Fibroblast of upper back skin (primary cell): ENCODE measurements at regions not wholly inside any gene's neighbourhood (a gene's known extent, or its start where the extent isn't known, plus 50 kb on each side); places are given as distances from the start of the nearest gene placed in this dataset.

ENCODE experiments used
- DNase-seq: peaks from one replicate; pipeline ENCODE4 v3.0.0-alpha.2; 2013

GRCh38 chr2:65511306-65511705 lies 78.9 kb upstream of the SPRED2 start:
- DNase-seq: no peak

GRCh38 chr2:65508225-65508624 lies 75.8 kb upstream of the SPRED2 start:
- DNase-seq: no peak

GRCh38 chr2:65507102-65508069 lies 75.0 kb upstream of the SPRED2 start:
- no peak for DNase-seq

- no peak for DNase-seq
These were observed 72.7 kb upstream of the SPRED2 start for GRCh38 chr2:65504814-65505697.

- no peak for DNase-seq
These were observed 71.8 kb upstream of the SPRED2 start for GRCh38 chr2:65504201-65504600.

- no peak for DNase-seq
These were observed 71.3 kb upstream of the SPRED2 start for GRCh38 chr2:65503746-65504145.

GRCh38 chr2:65501836-65502235 lies 69.4 kb upstream of the SPRED2 start:
- no peak for DNase-seq

- no peak for DNase-seq
These were observed 68.7 kb upstream of the SPRED2 start for GRCh38 chr2:65501074-65501473.

- no peak for DNase-seq
These were observed 68.1 kb upstream of the SPRED2 start for GRCh38 chr2:65500310-65501040.

GRCh38 chr2:65499216-65499615 lies 66.8 kb upstream of the SPRED2 start:
- DNase-seq: no peak

- no peak for DNase-seq
These were observed 66.0 kb upstream of the SPRED2 start for GRCh38 chr2:65498396-65498795.

GRCh38 chr2:65495251-65495877 lies 63.0 kb upstream of the SPRED2 start:
- no peak for DNase-seq

- DNase-seq: no peak
These were observed 61.7 kb upstream of the SPRED2 start for GRCh38 chr2:65494078-65494477.

GRCh38 chr2:65491381-65491905 lies 59.0 kb upstream of the SPRED2 start:
- peak; percentile 58 for DNase-seq

- no peak for DNase-seq
These were observed 57.8 kb upstream of the SPRED2 start for GRCh38 chr2:65490222-65490621.

- DNase-seq: no peak
These were observed 56.9 kb upstream of the SPRED2 start for GRCh38 chr2:65489269-65489668.

- no peak for DNase-seq
These were observed 56.1 kb upstream of the SPRED2 start for GRCh38 chr2:65488527-65488926.

- no peak for DNase-seq
These were observed 55.0 kb upstream of the SPRED2 start for GRCh38 chr2:65487404-65487803.

- DNase-seq: no peak
These were observed 54.4 kb upstream of the SPRED2 start for GRCh38 chr2:65486802-65487201.

- DNase-seq: no peak
These were observed 53.9 kb upstream of the SPRED2 start for GRCh38 chr2:65486282-65486681.

GRCh38 chr2:65485839-65486238 lies 53.4 kb upstream of the SPRED2 start:
- no peak for DNase-seq

GRCh38 chr2:65483763-65484162 lies 51.4 kb upstream of the SPRED2 start:
- DNase-seq: no peak
